AG04449 (cell line): ENCODE measurements at regions not wholly inside any gene's neighbourhood (a gene's known extent, or its start where the extent isn't known, plus 50 kb on each side); places are given as distances from the start of the nearest gene placed in this dataset.

Experiments used
- CTCF ChIA-PET: fragments of 350-600 bp; formaldehyde crosslinking; extraction: SDS; loops from one replicate; lab custom pipeline; 2021; ENCODE audit warnings: antibody characterized with exemption; lab: Yijun Ruan, JAX
- POLR2A ChIA-PET: fragments of 400-600, 350-600 bp; formaldehyde crosslinking; extraction: SDS; loops from one replicate; lab custom pipeline; 2020; ENCODE audit warnings: antibody characterized with exemption, inconsistent platforms; lab: Yijun Ruan, JAX
- DNase-seq: peaks from one replicate; pipeline ENCODE4 v3.0.0-alpha.2; 2010; ENCODE audit warnings: low read depth, low spot score
- H3K4me3 ChIP-seq: 2 replicates; pipeline ENCODE4 v1.5.1; 2011; ENCODE audit warnings: low read depth, mild to moderate bottlenecking, control low read depth, low read length
- TF ChIP-seq, protein P1 (sequence below): IDR thresholded peaks from one replicate; pipeline ENCODE4 v1.5.1; 2011; ENCODE audit warnings: mild to moderate bottlenecking, moderate library complexity, low read length, control low read depth, inconsistent platforms; ENCODE audit not compliant: insufficient read depth; ENCODE audit errors: missing control alignments

- H3K4me3 ChIP-seq = no peak overlapping the region
- ChIA-PET CTCF (interaction anchor here (0.7 kb wide), 1 partner anchor 9 kb away, joined by 3 read pairs; no protein-coding TSS in a partner anchor), POLR2A (interaction anchor here (0.6 kb wide), 1 partner anchor 59 kb away, joined by 3 read pairs; no protein-coding TSS in a partner anchor)
- no peak for DNase-seq
- TF ChIP-seq, protein P1, sequence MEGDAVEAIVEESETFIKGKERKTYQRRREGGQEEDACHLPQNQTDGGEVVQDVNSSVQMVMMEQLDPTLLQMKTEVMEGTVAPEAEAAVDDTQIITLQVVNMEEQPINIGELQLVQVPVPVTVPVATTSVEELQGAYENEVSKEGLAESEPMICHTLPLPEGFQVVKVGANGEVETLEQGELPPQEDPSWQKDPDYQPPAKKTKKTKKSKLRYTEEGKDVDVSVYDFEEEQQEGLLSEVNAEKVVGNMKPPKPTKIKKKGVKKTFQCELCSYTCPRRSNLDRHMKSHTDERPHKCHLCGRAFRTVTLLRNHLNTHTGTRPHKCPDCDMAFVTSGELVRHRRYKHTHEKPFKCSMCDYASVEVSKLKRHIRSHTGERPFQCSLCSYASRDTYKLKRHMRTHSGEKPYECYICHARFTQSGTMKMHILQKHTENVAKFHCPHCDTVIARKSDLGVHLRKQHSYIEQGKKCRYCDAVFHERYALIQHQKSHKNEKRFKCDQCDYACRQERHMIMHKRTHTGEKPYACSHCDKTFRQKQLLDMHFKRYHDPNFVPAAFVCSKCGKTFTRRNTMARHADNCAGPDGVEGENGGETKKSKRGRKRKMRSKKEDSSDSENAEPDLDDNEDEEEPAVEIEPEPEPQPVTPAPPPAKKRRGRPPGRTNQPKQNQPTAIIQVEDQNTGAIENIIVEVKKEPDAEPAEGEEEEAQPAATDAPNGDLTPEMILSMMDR = no peak
Observed at GRCh38 chr16:72715267-72715666, 332.7 kb downstream of the ZFHX3 start.

- TF ChIP-seq, protein P1 = no peak
- no peak for DNase-seq
- ChIA-PET CTCF (no interaction called here), POLR2A (no interaction called here)
- no peak overlapping the region for H3K4me3 ChIP-seq
Observed at GRCh38 chr16:72711823-72712222, 336.1 kb downstream of the ZFHX3 start.

DNA sequence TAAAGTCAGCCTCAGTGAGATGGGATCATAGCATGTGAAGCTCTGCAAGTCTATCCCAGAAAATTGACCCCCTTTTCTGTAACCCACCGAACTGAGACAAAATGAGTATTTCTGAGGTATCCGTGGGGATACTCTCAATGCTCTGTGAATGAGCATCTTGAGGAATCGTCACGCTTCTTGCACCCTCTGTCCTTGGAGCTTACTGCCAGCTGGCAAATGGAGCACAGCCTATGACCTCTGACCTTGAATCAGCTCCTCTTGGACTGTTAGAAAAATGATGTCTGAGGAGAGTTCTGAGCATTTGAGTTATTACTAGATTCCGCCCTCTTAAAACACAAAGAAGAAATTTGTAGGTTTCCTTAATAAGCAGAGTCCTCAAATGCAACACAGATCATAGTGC, 342.1 kb downstream of the ZFHX3 start:
- no peak for DNase-seq
- TF ChIP-seq, protein P1 = no peak
- ChIA-PET POLR2A (no interaction called here), CTCF (interaction anchor here (0.7 kb wide), 1 partner anchor 9 kb away, joined by 3 read pairs; no protein-coding TSS in a partner anchor)
- no peak overlapping the region for H3K4me3 ChIP-seq

DNA sequence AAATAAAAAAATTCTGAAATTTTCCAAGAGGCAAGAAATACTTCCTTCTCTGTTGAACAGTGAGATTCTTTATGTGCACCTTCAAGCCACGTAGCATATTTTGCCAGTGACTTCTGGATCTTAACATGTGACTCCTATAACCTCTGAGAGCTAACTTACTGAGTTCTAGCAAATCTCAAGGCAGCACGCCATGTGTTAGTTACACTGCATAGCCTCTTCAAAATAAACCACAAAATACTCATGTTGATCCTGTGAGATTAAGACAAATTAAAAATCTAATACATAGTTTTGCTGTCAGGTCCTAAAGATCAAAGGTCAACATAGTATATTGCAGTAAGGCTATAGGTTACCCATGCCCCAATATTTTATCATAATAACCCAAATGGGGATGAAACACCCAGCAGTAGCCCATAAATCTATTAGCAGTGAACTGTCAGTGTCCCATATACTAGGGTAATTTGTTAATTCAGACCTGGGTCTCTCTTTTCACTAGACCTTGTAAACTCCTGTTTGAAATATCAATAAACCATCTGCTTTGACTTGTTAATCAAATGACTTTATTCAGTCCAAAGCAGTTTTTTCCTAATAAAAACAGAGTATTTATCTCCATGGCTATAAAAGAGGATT, 343.1 kb downstream of the ZFHX3 start:
- CTCF ChIA-PET = no interaction called here
- no peak overlapping the region for H3K4me3 ChIP-seq
- TF ChIP-seq, protein P1 = no peak
- POLR2A ChIA-PET = no interaction called here
- no peak for DNase-seq

DNA sequence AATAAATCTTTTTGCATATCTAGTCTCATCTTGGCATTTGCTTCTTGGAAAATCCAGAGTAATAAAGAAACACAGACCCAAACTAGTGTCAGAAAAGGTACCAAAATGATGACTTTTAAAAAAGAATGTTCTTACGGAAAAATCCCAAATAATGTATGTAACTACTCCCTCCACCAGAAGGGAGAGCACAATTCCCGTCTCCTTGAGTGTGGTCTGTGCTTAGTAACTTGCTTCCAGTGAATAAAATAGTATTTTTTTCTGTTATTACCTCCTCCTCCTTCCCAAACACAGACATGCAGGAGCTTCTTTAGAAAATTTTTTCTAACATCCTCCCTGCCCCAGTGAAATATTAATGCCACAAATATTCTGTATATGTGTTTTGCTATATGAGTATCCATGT, 358.1 kb downstream of the ZFHX3 start:
- CTCF ChIA-PET = no interaction called here
- H3K4me3 ChIP-seq = no peak overlapping the region
- DNase-seq = no peak
- POLR2A ChIA-PET = no interaction called here
- TF ChIP-seq, protein P1 = no peak

GRCh38 chr16:72680732-72681131, 367.2 kb downstream of the ZFHX3 start:
- TF ChIP-seq, protein P1 = no peak
- H3K4me3 ChIP-seq = no peak overlapping the region
- ChIA-PET CTCF (no interaction called here), POLR2A (no interaction called here)
- DNase-seq = no peak
